HEK293 (cell line): ENCODE measurements at regions not wholly inside any gene's neighbourhood (a gene's known extent, or its start where the extent isn't known, plus 50 kb on each side); places are given as distances from the start of the nearest gene placed in this dataset.

Source experiments
- CTCF ChIA-PET: fragments of 350-600 bp; formaldehyde crosslinking; extraction: SDS; loops from one replicate; lab custom pipeline; 2021; ENCODE audit warnings: antibody characterized with exemption; lab: Yijun Ruan, JAX
- POLR2A ChIA-PET: fragments of 300-600 bp; formaldehyde crosslinking; extraction: SDS; loops from one replicate; lab custom pipeline; 2020; ENCODE audit warnings: antibody characterized with exemption, inconsistent platforms; lab: Yijun Ruan, JAX
- H3K27ac ChIP-seq: fragments of 200-500 bp; sonication (Bioruptor generic); 2 replicates; pipeline ENCODE4 v1.5.1; 2014; ENCODE audit warnings: low read depth, low read length, control low read depth, inconsistent platforms; ENCODE audit errors: extremely low read depth
- H3K36me3 ChIP-seq, 2 experiments: fragments of 200-500 bp in 1 of 2; sonication (Bioruptor generic) in 1 of 2; 1 replicate in 1 of 2; 2 replicates in 1 of 2; pipeline ENCODE4 v1.5.1; 2014 to 2017; ENCODE audit warnings: inconsistent platforms in 2 of 2, low read length in 2 of 2; ENCODE audit not compliant: control insufficient read depth in 2 of 2, insufficient read depth in 1 of 2
- H3K4me1 ChIP-seq: fragments of 200-500 bp; sonication (Bioruptor generic); 2 replicates; pipeline ENCODE4 v1.5.1; 2014; ENCODE audit warnings: mild to moderate bottlenecking, low read length, inconsistent platforms; ENCODE audit not compliant: control insufficient read depth, insufficient read depth
- H3K4me3 ChIP-seq: 2 replicates; pipeline ENCODE4 v1.5.1; 2011; ENCODE audit warnings: low read depth, mild to moderate bottlenecking, control low read depth, low read length, moderate library complexity
- H3K9me3 ChIP-seq: fragments of 200-500 bp; sonication (Bioruptor generic); 2 replicates; pipeline ENCODE4 v1.5.1; 2014; ENCODE audit warnings: low read depth, low read length, inconsistent platforms; ENCODE audit not compliant: control insufficient read depth, insufficient read depth
- IKZF3 ChIP-seq: fragments of 450-650 bp; IDR thresholded peaks from 2 replicates; pipeline ENCODE4 v1.5.0; 2018; ENCODE audit warnings: missing biosample characterization, mild to moderate bottlenecking, missing genetic modification characterization, moderate library complexity
- KLF9 ChIP-seq: fragments of 450-650 bp; formaldehyde crosslinking; IDR thresholded peaks from 2 replicates; pipeline ENCODE4 v1.5.1; 2016; ENCODE audit warnings: missing biosample characterization, missing genetic modification characterization, low read depth
- SETDB1 ChIP-seq: IDR thresholded peaks from one replicate; pipeline ENCODE4 v1.6.1; 2017; ENCODE audit warnings: mild to moderate bottlenecking, low read length, moderate library complexity, mixed read lengths; ENCODE audit not compliant: insufficient read length
- YY1 ChIP-seq: fragments of 450-650 bp; formaldehyde crosslinking; IDR thresholded peaks from 2 replicates; pipeline ENCODE4 v1.5.1; 2018; ENCODE audit warnings: missing biosample characterization, missing genetic modification characterization
- ZBTB20 ChIP-seq: fragments of 450-650 bp; formaldehyde crosslinking; IDR thresholded peaks from 2 replicates; pipeline ENCODE4 v1.5.1; 2016; ENCODE audit warnings: missing biosample characterization, missing genetic modification characterization
- ZEB2 ChIP-seq: fragments of 450-650 bp; formaldehyde crosslinking; IDR thresholded peaks from 2 replicates; pipeline ENCODE4 v1.5.1; 2016; ENCODE audit warnings: missing biosample characterization, missing genetic modification characterization
- ZFP41 ChIP-seq: fragments of 450-650 bp; formaldehyde crosslinking; IDR thresholded peaks from 2 replicates; pipeline ENCODE4 v1.5.1; 2016; ENCODE audit warnings: missing biosample characterization, missing genetic modification characterization, borderline replicate concordance
- ZNF114 ChIP-seq: fragments of 450-650 bp; formaldehyde crosslinking; IDR thresholded peaks from 2 replicates; pipeline ENCODE4 v1.5.0; 2017; ENCODE audit warnings: missing biosample characterization, missing genetic modification characterization
- ZNF146 ChIP-seq: fragments of 450-650 bp; formaldehyde crosslinking; IDR thresholded peaks from 2 replicates; pipeline ENCODE4 v1.5.1; 2016; ENCODE audit warnings: missing biosample characterization, missing genetic modification characterization
- ZNF19 ChIP-seq: fragments of 450-650 bp; formaldehyde crosslinking; IDR thresholded peaks from 2 replicates; pipeline ENCODE4; 2016; ENCODE audit warnings: missing biosample characterization, missing genetic modification characterization, low read depth
- ZNF302 ChIP-seq: fragments of 450-650 bp; formaldehyde crosslinking; IDR thresholded peaks from 2 replicates; pipeline ENCODE4 v1.5.1; 2016; ENCODE audit warnings: missing biosample characterization, missing genetic modification characterization, low read depth
- ZNF394 ChIP-seq: fragments of 450-650 bp; formaldehyde crosslinking; IDR thresholded peaks from 2 replicates; pipeline ENCODE4 v1.5.1; 2016; ENCODE audit warnings: missing biosample characterization, missing genetic modification characterization, mild to moderate bottlenecking, moderate library complexity, borderline replicate concordance
- ZNF558 ChIP-seq: fragments of 450-650 bp; formaldehyde crosslinking; IDR thresholded peaks from 2 replicates; pipeline ENCODE4 v1.5.1; 2016; ENCODE audit warnings: missing biosample characterization, missing genetic modification characterization
- ZNF571 ChIP-seq: fragments of 450-650 bp; formaldehyde crosslinking; IDR thresholded peaks from 2 replicates; pipeline ENCODE4 v1.5.0; 2017; ENCODE audit warnings: missing biosample characterization, missing genetic modification characterization
- ZNF701 ChIP-seq: fragments of 450-650 bp; formaldehyde crosslinking; IDR thresholded peaks from 2 replicates; pipeline ENCODE4 v1.5.1; 2016; ENCODE audit warnings: missing biosample characterization, missing genetic modification characterization
- ZNF76 ChIP-seq: fragments of 450-650 bp; formaldehyde crosslinking; IDR thresholded peaks from 2 replicates; pipeline ENCODE4; 2016; ENCODE audit warnings: low read depth, missing biosample characterization, missing genetic modification characterization, borderline replicate concordance
- ZSCAN23 ChIP-seq: fragments of 450-650 bp; formaldehyde crosslinking; IDR thresholded peaks from 2 replicates; pipeline ENCODE4 v1.5.1; 2016; ENCODE audit warnings: missing biosample characterization, missing genetic modification characterization
- TF ChIP-seq, protein P1 (sequence below): fragments of 450-650 bp; formaldehyde crosslinking; conservative IDR thresholded peaks from 2 replicates; pipeline ENCODE4 v1.5.1; 2016; ENCODE audit warnings: low read depth, missing biosample characterization, missing genetic modification characterization

DNA sequence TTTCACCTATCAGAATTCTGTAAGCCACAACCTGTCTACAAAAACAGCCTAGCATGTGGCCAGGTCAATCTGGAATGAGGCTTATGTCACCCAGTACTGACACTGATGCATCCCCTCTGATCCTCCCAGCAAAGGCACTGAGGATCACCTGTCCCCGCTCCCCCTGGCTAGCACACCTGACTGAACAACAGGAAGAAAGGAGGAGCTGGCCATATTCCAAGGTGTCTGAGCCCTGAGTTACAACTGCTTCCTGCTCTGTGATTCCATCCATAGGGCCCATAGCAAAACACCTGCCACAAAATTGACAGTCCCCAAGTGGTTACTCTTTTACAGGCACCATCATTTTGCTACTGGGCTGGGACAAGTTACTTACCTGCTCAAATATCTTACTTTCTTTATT is 555.5 kb upstream of the CFAP20DC start:
- CTCF ChIA-PET, result no interaction called here

GRCh38 chr3:59601486-59601885 is 551.7 kb upstream of the CFAP20DC start:
- no peak overlapping the region for H3K27ac ChIP-seq
- H3K4me3 ChIP-seq, result no peak overlapping the region
- ChIA-PET POLR2A (no interaction called here), CTCF (no interaction called here)
- TF ChIP-seq ZNF558 (tag by site-specific recombination), result no peak
- TF ChIP-seq SETDB1, result no peak
- TF ChIP-seq ZNF302 (tag by site-specific recombination), result no peak
- TF ChIP-seq ZNF76 (tag by site-specific recombination), result no peak
- TF ChIP-seq ZNF146, result no peak
- no peak for TF ChIP-seq YY1
- TF ChIP-seq ZNF394, result no peak
- TF ChIP-seq ZBTB20, result no peak
- no peak for TF ChIP-seq IKZF3 (tag by site-specific recombination)
- no peak for TF ChIP-seq ZFP41
- TF ChIP-seq, protein P1, sequence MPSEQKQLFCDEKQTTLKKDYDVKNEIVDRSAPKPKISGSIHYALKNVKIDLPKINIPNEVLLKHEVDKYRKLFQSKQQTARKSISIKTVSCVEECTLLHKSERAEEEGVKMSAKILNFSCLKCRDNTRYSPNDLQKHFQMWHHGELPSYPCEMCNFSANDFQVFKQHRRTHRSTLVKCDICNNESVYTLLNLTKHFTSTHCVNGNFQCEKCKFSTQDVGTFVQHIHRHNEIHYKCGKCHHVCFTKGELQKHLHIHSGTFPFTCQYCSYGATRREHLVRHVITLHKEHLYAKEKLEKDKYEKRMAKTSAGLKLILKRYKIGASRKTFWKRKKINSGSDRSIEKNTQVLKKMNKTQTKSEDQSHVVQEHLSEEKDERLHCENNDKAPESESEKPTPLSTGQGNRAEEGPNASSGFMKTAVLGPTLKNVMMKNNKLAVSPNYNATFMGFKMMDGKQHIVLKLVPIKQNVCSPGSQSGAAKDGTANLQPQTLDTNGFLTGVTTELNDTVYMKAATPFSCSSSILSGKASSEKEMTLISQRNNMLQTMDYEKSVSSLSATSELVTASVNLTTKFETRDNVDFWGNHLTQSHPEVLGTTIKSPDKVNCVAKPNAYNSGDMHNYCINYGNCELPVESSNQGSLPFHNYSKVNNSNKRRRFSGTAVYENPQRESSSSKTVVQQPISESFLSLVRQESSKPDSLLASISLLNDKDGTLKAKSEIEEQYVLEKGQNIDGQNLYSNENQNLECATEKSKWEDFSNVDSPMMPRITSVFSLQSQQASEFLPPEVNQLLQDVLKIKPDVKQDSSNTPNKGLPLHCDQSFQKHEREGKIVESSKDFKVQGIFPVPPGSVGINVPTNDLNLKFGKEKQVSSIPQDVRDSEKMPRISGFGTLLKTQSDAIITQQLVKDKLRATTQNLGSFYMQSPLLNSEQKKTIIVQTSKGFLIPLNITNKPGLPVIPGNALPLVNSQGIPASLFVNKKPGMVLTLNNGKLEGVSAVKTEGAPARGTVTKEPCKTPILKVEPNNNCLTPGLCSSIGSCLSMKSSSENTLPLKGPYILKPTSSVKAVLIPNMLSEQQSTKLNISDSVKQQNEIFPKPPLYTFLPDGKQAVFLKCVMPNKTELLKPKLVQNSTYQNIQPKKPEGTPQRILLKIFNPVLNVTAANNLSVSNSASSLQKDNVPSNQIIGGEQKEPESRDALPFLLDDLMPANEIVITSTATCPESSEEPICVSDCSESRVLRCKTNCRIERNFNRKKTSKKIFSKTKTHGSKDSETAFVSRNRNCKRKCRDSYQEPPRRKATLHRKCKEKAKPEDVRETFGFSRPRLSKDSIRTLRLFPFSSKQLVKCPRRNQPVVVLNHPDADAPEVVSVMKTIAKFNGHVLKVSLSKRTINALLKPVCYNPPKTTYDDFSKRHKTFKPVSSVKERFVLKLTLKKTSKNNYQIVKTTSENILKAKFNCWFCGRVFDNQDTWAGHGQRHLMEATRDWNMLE (tag by site-specific recombination), result no peak
- no peaks in the 10 kb centered on the region for H3K36me3 ChIP-seq
- H3K9me3 ChIP-seq, result no peaks in the 10 kb centered on the region
- no peaks in the 10 kb centered on the region for H3K4me1 ChIP-seq

More for the DNA sequence above, 555.5 kb upstream of the CFAP20DC start:
- no peaks in the 10 kb centered on the region for H3K9me3 ChIP-seq
- H3K36me3 ChIP-seq, result no peaks in the 10 kb centered on the region
- TF ChIP-seq ZNF114 (tag by site-specific recombination) (no peak), ZNF701 (tag by site-specific recombination) (no peak), ZNF571 (no peak)
- no peak overlapping the region for H3K4me3 ChIP-seq
- H3K4me1 ChIP-seq, result no peaks in the 10 kb centered on the region
- no peak overlapping the region for H3K27ac ChIP-seq
- POLR2A ChIA-PET, result interaction anchor here (0.5 kb wide), 1 partner anchor 17 kb away, joined by 3 read pairs; no protein-coding TSS in a partner anchor

- Histone ChIP-seq H3K4me1 (no peaks in the 10 kb centered on the region), H3K9me3 (no peaks in the 10 kb centered on the region), H3K27ac (no peak overlapping the region)
- POLR2A ChIA-PET, result no interaction called here
- TF ChIP-seq ZEB2 (tag by site-specific recombination) (no peak), KLF9 (tag by site-specific recombination) (no peak), ZNF19 (tag by site-specific recombination) (no peak), ZSCAN23 (tag by site-specific recombination) (no peak)
- TF ChIP-seq, all 188 proteins: peak for 0
- Histone ChIP-seq H3K4me3 (no peak overlapping the region), H3K36me3 (no peaks in the 10 kb centered on the region)
- CTCF ChIA-PET, result interaction anchor here (0.7 kb wide), 1 partner anchor 73 kb away, joined by 5 read pairs; no protein-coding TSS in a partner anchor
Measured at GRCh38 chr3:59600631-59601030, 550.8 kb upstream of the CFAP20DC start.
